B cell (primary cell): ENCODE measurements at regions not wholly inside any gene's neighbourhood (a gene's known extent, or its start where the extent isn't known, plus 50 kb on each side); places are given as distances from the start of the nearest gene placed in this dataset.
"Not testable (repeated sequence)": the region's sequence is repeated elsewhere in the genome, so short reads cannot be mapped to it uniquely, and the experiment has no call there.

Experiments used
- ATAC-seq: fragments of 200-7000 bp; cut with Tn5 transposase; one replicate; pipeline ENCODE4 v1.10.0; 2021; ENCODE audit warnings: low read depth, mild to moderate bottlenecking, moderate number of reproducible peaks, moderate library complexity
- CTCF ChIA-PET: fragments of 350-600 bp; sonication (Branson Sonifier 250); formaldehyde crosslinking; loops from one replicate; lab custom pipeline; 2021; ENCODE audit warnings: antibody characterized with exemption, inconsistent platforms; lab: Charles Lee
- POLR2A ChIA-PET: fragments of 350-600 bp; sonication (Branson Sonifier 250); formaldehyde crosslinking; loops from one replicate; lab custom pipeline; 2021; ENCODE audit warnings: antibody characterized with exemption; lab: Charles Lee
- DNase-seq: peaks from one replicate; pipeline ENCODE4 v3.0.0; 2013
- H2AFZ ChIP-seq: 2 replicates; pipeline ENCODE4 v1.6.1; 2012; ENCODE audit warnings: mild to moderate bottlenecking, low read depth, low read length; ENCODE audit not compliant: insufficient read depth, poor library complexity, severe bottlenecking
- H3K27ac ChIP-seq, 2 donors: 1 replicate in 1 of 2; 2 replicates in 1 of 2; pipeline ENCODE4 v1.5.1; 2012 to 2013; ENCODE audit warnings: low read length in 2 of 2, mild to moderate bottlenecking in 2 of 2, moderate library complexity in 1 of 2
- H3K27me3 ChIP-seq, 4 experiments: fragments of 200-600 bp in 1 of 4; sonication (generic) in 1 of 4; replicated peaks in 1 of 4; 1 replicate in 2 of 4; 2 replicates in 2 of 4; pipeline versions ENCODE4 v1.6.1 to v1.7.0; 2013 to 2016; ENCODE audit warnings: low read length in 3 of 4, mild to moderate bottlenecking in 2 of 4, mixed read lengths in 1 of 4, moderate library complexity in 1 of 4; ENCODE audit not compliant: insufficient read depth in 4 of 4, control insufficient read depth in 3 of 4; ENCODE audit errors: control extremely low read depth in 1 of 4
- H3K36me3 ChIP-seq, 2 experiments: replicated peaks in 1 of 2; 1 replicate in 1 of 2; 2 replicates in 1 of 2; pipeline versions ENCODE4 v1.6.1 to v1.7.1; 2013; ENCODE audit warnings: low read length in 1 of 2; ENCODE audit not compliant: insufficient read depth in 2 of 2, control insufficient read depth in 1 of 2; ENCODE audit errors: control extremely low read depth in 1 of 2, extremely low read depth in 1 of 2
- H3K4me1 ChIP-seq, 2 donors: fragments of 200-600 bp in 1 of 2; sonication (generic) in 1 of 2; 1 replicate in 1 of 2; 2 replicates in 1 of 2; pipeline versions ENCODE4 v1.5.1 to v1.6.1; 2013 to 2017; ENCODE audit warnings: low read length in 2 of 2; ENCODE audit not compliant: control insufficient read depth in 2 of 2, insufficient read depth in 2 of 2
- H3K4me2 ChIP-seq: replicated peaks from 2 replicates; pipeline ENCODE3; 2012; ENCODE audit warnings: mild to moderate bottlenecking, low read depth, low read length; ENCODE audit not compliant: poor library complexity, severe bottlenecking
- H3K4me3 ChIP-seq, 5 experiments: fragments of 200-600 bp in 1 of 5; sonication (generic) in 1 of 5; 1 replicate in 3 of 5; 2 replicates in 2 of 5; pipeline versions ENCODE4 v1.5.1 to v1.7.0; 2011 to 2016; ENCODE audit warnings: low read length in 4 of 5, mild to moderate bottlenecking in 4 of 5, low read depth in 2 of 5, control low read depth in 1 of 5, moderate library complexity in 1 of 5; ENCODE audit not compliant: insufficient read depth in 1 of 5; ENCODE audit errors: control extremely low read depth in 1 of 5, extremely low read depth in 1 of 5
- H3K79me2 ChIP-seq: fragments of 200-600 bp; sonication (generic); one replicate; pipeline ENCODE4 v1.6.0; 2016; ENCODE audit warnings: low read length; ENCODE audit not compliant: control insufficient read depth, insufficient read depth
- H3K9ac ChIP-seq: fragments of 200-600 bp; sonication (generic); 2 replicates; pipeline ENCODE4 v1.6.1; 2017; ENCODE audit warnings: mild to moderate bottlenecking, low read length, moderate library complexity
- H3K9me3 ChIP-seq, 3 donors: one replicate each; pipeline versions ENCODE4 v1.6.1 to v1.7.1; 2013; ENCODE audit warnings: low read length in 2 of 3; ENCODE audit not compliant: control insufficient read depth in 2 of 3, insufficient read depth in 1 of 3; ENCODE audit errors: control extremely low read depth in 1 of 3
- H4K20me1 ChIP-seq: 2 replicates; pipeline ENCODE4 v1.6.0; 2012; ENCODE audit warnings: mild to moderate bottlenecking, low read length; ENCODE audit not compliant: insufficient read depth, control insufficient read depth, poor library complexity, severe bottlenecking
- H3K27ac Mint-ChIP-seq: one replicate; pipeline ENCODE4 v1.8.0; 2021; ENCODE audit warnings: mixed read lengths
- H3K27me3 Mint-ChIP-seq: one replicate; pipeline ENCODE4 v1.8.0; 2021; ENCODE audit warnings: mixed read lengths
- H3K4me1 Mint-ChIP-seq: one replicate; pipeline ENCODE4 v1.8.0; 2021; ENCODE audit warnings: mixed read lengths
- H3K4me3 Mint-ChIP-seq: one replicate; pipeline ENCODE4 v1.8.0; 2021; ENCODE audit warnings: mixed read lengths
- H3K9me3 Mint-ChIP-seq: one replicate; pipeline ENCODE4 v1.8.0; 2022; ENCODE audit warnings: mixed read lengths; ENCODE audit not compliant: insufficient read depth
- CTCF ChIP-seq: fragments of 200-600 bp; IDR thresholded peaks from one replicate; pipeline ENCODE4 v1.8.0; 2022; ENCODE audit warnings: antibody characterized with exemption, mild to moderate bottlenecking
- EZH2 ChIP-seq: IDR thresholded peaks from 2 replicates; pipeline ENCODE4 v1.6.1; 2012; ENCODE audit warnings: borderline replicate concordance, low read depth, mild to moderate bottlenecking, moderate library complexity, low read length; ENCODE audit not compliant: insufficient read depth, poor library complexity, severe bottlenecking
- WGBS: methylation state at CpG from one replicate; pipeline ENCODE4 v1.1.5; 2013; ENCODE audit warnings: missing lambda C conversion rate; ENCODE audit not compliant: insufficient coverage; 5-methylcytosine and 5-hydroxymethylcytosine counted together
- intact Hi-C: fragments of 100-400 bp; cut with micrococcal nuclease; formaldehyde crosslinking; loops from one replicate; pipeline ENCODE4 v1.10.0; 2022

GRCh38 chr4:11069083-11069482 lies 359.6 kb downstream of the HS3ST1 start:
- POLR2A ChIA-PET = no interaction called here
- no peaks in the 10 kb centered on the region for H3K79me2 ChIP-seq
- Mint-ChIP-seq H3K9me3 (no peaks in the 10 kb centered on the region), H3K27me3 (no peaks in the 10 kb centered on the region), H3K4me1 (peaks cover 18% of the 10 kb centered on the region), H3K4me3 (no peak overlapping the region), H3K27ac (no peak overlapping the region)
- H3K9ac ChIP-seq = no peak overlapping the region
- H2AFZ ChIP-seq = no peak overlapping the region
- ATAC-seq = no peak
- no peak overlapping the region for H3K4me2 ChIP-seq
- CTCF ChIA-PET = interaction anchor here (0.5 kb wide), 1 partner anchor 99 kb away, joined by 3 read pairs; no protein-coding TSS in a partner anchor
- H3K4me3 ChIP-seq = no peak overlapping the region
- no peaks in the 10 kb centered on the region for H4K20me1 ChIP-seq
- H3K27ac ChIP-seq = no peak overlapping the region
- no peaks in the 10 kb centered on the region for H3K36me3 ChIP-seq
- no peaks in the 10 kb centered on the region for H3K9me3 ChIP-seq
- H3K4me1 ChIP-seq = peaks cover 0 to 3% of the 10 kb centered on the region in 2 donors
- no peak for TF ChIP-seq EZH2
- TF ChIP-seq CTCF = no peak
- intact Hi-C loops = no loop called here
- H3K27me3 ChIP-seq = no peaks in the 10 kb centered on the region
- no peak for DNase-seq
- WGBS = no CpG with 5 or more reads among the region's 3 CpGs

- POLR2A ChIA-PET, H3K79me2 ChIP-seq, H3K4me3 Mint-ChIP-seq, DNase-seq, H3K27me3 Mint-ChIP-seq, CTCF ChIA-PET, H3K27me3 ChIP-seq, H3K9ac ChIP-seq, H4K20me1 ChIP-seq, H3K36me3 ChIP-seq, H3K27ac Mint-ChIP-seq, H3K4me2 ChIP-seq, H3K4me1 ChIP-seq, H3K27ac ChIP-seq, ATAC-seq, H3K9me3 Mint-ChIP-seq, H3K9me3 ChIP-seq, H3K4me3 ChIP-seq, H2AFZ ChIP-seq, intact Hi-C loops: not testable (repeated sequence)
- WGBS = 98% methylated on average over 15 of the region's 22 CpGs
- H3K4me1 Mint-ChIP-seq = peaks cover 15% of the 10 kb centered on the region
Measured at GRCh38 chr4:11066584-11066983, 362.1 kb downstream of the HS3ST1 start.

- H3K27ac ChIP-seq, CTCF ChIA-PET, DNase-seq, H3K9ac ChIP-seq, H3K27me3 ChIP-seq, H3K4me2 ChIP-seq, intact Hi-C loops, H3K4me3 ChIP-seq, H3K27ac Mint-ChIP-seq, H4K20me1 ChIP-seq, H3K4me1 Mint-ChIP-seq, H3K9me3 ChIP-seq, POLR2A ChIA-PET, H3K79me2 ChIP-seq, H3K4me3 Mint-ChIP-seq, H2AFZ ChIP-seq, H3K9me3 Mint-ChIP-seq, ATAC-seq, H3K4me1 ChIP-seq, H3K36me3 ChIP-seq, H3K27me3 Mint-ChIP-seq: not testable (repeated sequence)
- WGBS = no CpG with 5 or more reads among the region's 3 CpGs
Measured at GRCh38 chr4:11060637-11061036, 368.1 kb downstream of the HS3ST1 start.
